LNCaP clone FGC (cell line): ENCODE measurements at regions not wholly inside any gene's neighbourhood (a gene's known extent, or its start where the extent isn't known, plus 50 kb on each side); places are given as distances from the start of the nearest gene placed in this dataset.

Source experiments
- DNase-seq: peaks from one replicate; pipeline ENCODE4 v3.0.0-alpha.2; 2011; ENCODE audit warnings: low read depth
- H3K4me3 ChIP-seq: 2 replicates; pipeline ENCODE4 v1.5.1; 2011; ENCODE audit warnings: mild to moderate bottlenecking, low read depth, low read length, control low read depth
- CTCF ChIP-seq: IDR thresholded peaks from 2 replicates; pipeline ENCODE4 v1.5.1; 2012; ENCODE audit warnings: mild to moderate bottlenecking; ENCODE audit not compliant: control insufficient read depth, insufficient read depth; ENCODE audit errors: extremely low read depth

GRCh38 chr4:114226179-114226578 is 246.7 kb upstream of the ARSJ start:
- TF ChIP-seq CTCF, result no peak
- no peak overlapping the region for H3K4me3 ChIP-seq
- no peak for DNase-seq

DNA sequence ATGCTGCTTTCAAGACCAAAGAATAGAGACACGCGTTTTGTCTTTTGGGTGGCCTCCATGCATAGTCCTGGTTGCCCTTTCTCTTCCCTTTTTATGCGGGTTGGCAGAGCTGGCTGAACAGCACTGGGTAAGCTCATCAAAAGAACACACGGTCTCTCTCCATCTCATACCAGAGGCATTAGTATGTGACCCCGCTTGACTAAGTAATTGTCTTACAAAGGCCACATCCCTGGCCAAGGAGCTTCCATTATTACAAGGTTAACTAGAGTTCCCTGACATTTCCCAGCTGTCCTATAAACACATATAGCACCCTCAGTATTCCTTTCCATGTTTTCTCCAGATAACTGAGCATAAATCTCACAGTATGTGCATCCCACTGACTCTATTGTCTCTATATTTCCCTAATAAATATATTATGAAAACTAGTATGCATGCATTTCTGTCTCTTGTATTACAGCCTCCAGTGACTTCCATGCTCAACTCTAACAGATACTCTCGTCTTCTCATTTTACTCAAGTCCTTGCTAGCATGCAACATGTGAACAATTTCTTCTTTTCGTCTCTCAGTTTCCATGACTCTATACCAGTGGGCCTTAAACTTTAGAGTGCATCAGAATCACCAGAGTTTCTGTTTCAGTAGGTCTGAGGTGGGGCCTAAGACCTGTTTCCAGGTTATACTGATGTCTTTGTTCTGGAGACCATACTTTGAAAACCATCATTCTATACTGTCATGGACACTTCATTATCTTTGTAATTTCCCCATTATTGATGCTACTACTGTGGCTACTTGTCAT is 247.7 kb upstream of the ARSJ start:
- no peak for DNase-seq
- TF ChIP-seq CTCF, result no peak
- H3K4me3 ChIP-seq, result no peak overlapping the region

DNA sequence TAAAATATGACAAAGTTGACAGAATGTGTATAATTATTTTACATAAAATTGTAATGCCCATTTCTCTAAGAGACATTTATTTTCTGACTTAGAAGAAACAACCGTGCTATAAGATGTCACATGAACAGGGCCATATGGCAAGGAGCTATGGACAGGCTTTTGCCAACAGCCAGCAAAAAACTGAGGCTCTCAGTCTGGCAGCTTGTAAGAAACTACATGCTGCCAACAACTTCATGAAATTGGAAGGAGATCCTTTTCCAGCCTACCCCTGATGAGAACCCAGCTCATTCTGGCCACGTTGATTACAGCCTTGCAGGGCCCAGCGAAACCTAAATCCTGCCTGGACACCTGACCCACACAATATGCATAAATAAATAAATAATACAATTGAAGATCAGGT is 250.3 kb upstream of the ARSJ start:
- no peak for TF ChIP-seq CTCF
- no peak overlapping the region for H3K4me3 ChIP-seq
- DNase-seq, result no peak

- no peak for DNase-seq
- no peak overlapping the region for H3K4me3 ChIP-seq
- TF ChIP-seq CTCF, result no peak
Observed at GRCh38 chr4:114236171-114236769, 256.8 kb upstream of the ARSJ start.

DNA sequence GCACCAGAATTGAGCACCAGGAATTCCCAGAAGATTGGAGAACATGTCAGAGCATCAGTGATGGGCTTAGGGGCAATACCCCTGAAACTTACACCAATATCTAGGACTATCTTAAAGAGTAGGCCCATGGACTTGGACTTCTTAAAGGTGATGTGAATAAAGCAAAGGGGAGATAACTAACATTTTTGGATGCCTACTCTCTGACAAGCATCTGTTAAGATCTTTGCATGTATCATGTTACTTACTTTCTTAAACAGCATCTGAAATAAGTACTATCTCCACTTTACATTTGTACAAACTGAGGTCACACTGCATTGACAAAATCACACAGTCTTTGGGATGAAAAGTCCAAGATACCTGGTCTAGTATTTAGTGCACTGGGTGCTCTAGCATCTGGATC is 258.6 kb upstream of the ARSJ start:
- TF ChIP-seq CTCF, result no peak
- no peak overlapping the region for H3K4me3 ChIP-seq

GRCh38 chr4:114249561-114249960 is 270.1 kb upstream of the ARSJ start:
- no peak for DNase-seq
- no peak for TF ChIP-seq CTCF
- H3K4me3 ChIP-seq, result no peak overlapping the region

More for the DNA sequence above, 258.6 kb upstream of the ARSJ start:
- DNase-seq, result no peak

DNA sequence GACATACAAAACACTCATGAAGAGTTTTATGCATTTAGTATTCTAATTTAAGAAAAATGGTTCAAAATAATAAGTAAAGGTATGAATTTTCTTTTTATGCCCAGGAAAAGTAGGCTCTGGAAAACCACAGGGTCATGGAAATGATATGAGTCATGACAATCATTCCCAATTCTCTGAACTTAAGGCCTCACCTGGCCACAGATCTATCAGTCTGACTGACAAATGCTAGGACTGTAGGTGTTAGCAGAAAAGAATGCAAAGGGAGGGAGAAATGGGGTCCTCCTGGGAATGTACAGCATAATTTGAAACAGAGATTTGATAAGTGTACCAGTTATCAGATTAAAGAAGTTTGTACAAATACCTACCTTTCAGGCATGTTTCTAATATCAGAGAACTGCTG is 270.5 kb upstream of the ARSJ start:
- no peak overlapping the region for H3K4me3 ChIP-seq
- no peak for TF ChIP-seq CTCF
- DNase-seq, result no peak
